ENCODE measurements at regions not wholly inside any gene's neighbourhood (a gene's known extent, or its start where the extent isn't known, plus 50 kb on each side); places are given as distances from the start of the nearest gene placed in this dataset.
A peak's percentile ranks its signal among the peaks of the same experiment; 100 is the strongest.
"Not testable (repeated sequence)": the region's sequence is repeated elsewhere in the genome, so short reads cannot be mapped to it uniquely, and the experiment has no call there.

DNA sequence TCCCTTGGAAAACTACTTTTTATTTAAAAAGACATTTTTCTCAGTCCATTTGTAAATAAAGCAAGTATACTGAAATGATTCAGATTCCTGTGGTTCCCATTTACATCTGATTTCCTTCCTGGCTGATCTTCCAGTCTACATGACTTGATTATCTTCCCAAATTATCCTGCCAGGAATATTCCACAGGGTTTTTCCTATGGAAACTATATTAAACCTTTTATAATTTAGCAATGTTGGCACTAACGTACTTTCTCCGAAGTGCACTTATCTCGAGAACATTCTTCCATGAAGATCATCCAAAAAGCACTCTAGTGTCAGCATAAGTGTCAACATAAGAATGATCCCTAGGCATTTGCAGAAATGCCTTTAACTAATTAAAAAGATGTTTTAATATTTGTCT is 347.7 kb upstream of the KIF2B start:
- DNase-seq = no peak

- no peak for DNase-seq
Measured at GRCh38 chr17:53472586-53472985, 350.1 kb upstream of the KIF2B start.

DNA sequence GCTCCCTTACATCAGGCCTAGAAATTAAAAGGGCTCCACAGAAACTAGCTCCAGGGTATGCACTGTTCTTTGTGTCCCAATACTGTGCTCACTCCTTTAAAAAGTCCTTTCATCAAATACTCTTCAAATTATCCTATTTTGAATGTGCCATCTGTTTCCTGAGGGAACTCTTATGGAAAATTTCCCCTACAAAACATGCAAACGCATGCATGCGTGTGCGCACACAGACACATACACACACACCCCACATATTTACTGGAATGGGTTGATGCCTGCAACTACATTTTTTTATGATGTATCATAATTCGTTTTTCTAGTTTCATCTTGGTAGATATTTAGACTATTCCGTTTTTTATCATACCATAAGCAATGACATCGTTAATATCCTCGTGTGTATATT is 351.2 kb upstream of the KIF2B start:
- no peak for DNase-seq

GRCh38 chr17:53470626-53471025 is 352.1 kb upstream of the KIF2B start:
- DNase-seq = no peak

- no peak for DNase-seq
Measured at GRCh38 chr17:53466733-53467132, 356.0 kb upstream of the KIF2B start.

GRCh38 chr17:53464396-53464795 is 358.3 kb upstream of the KIF2B start:
- DNase-seq = not testable (repeated sequence)

- DNase-seq = no peak
Measured at GRCh38 chr17:53463363-53463762, 359.4 kb upstream of the KIF2B start.

DNA sequence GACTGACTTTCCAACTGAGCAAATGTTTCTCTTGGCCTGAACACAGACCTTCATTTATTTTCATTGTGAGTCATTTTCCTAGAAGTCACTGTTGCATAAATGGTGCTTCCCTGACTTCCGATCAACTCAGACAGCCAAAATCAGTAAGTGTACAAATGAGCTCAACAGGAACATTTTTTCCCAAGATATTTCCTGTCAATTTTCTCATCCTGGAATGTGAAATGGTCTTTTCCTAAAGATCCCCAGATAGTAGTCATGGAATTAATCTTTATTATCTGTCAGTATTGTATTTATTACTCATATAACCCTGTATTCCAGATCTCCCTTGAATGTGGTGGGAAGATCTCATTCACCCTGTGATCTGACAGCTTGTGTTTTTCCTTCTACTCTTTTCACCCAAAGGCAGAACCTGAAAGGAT is 360.3 kb upstream of the KIF2B start:
- no peak for DNase-seq

DNA sequence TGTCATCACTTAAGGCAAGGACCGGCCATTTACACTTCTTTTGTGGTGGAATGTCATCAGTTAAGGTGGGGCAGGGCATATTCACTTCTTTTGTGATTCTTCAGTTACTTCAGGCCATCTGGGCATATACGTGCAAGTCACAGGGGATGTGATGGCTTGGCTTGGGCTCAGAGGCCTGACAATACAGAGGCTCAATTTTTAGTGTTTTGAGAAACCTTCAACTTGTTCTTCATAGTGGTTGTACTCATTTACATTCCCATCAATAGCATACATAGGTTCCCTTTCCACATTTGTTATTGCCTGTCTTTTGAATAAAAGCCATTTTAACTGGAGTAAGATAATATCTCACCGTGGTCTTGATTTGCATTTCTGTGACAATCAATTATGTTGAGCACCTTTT is 366.8 kb upstream of the KIF2B start:
- not testable (repeated sequence) for DNase-seq

GRCh38 chr17:53454337-53454736 is 368.4 kb upstream of the KIF2B start:
- DNase-seq = no peak

- no peak for DNase-seq
Measured at GRCh38 chr17:53449324-53449723, 373.4 kb upstream of the KIF2B start.

DNA sequence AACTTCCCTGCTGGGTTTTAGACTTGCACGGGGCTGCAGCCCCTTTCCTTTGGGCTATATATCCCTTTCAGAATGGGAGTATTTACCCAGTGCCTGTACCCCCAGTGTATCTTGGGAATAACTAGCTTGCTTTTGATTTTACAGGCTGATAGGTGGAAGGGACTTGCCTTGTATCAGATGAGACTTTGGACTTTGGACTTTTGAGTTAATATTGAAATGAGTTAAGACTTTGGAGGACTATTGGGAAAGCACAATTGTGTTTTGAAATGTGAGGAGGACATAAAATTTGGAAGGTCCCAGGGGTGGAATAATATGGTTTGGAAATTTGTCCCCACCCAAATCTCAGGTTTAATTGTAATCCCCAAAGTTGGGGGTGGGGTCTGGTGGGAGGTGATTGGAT is 393.8 kb upstream of the KIF2B start:
- no peak for DNase-seq

GRCh38 chr17:53426505-53426904 is 396.2 kb upstream of the KIF2B start:
- DNase-seq = no peak

- no peak for DNase-seq
Measured at GRCh38 chr17:53420035-53420641, 402.6 kb upstream of the KIF2B start.

- DNase-seq = no peak
Measured at GRCh38 chr17:53409588-53409987, 413.1 kb upstream of the KIF2B start.

- no peak for DNase-seq
Measured at GRCh38 chr17:53406907-53407306, 415.8 kb upstream of the KIF2B start.

DNA sequence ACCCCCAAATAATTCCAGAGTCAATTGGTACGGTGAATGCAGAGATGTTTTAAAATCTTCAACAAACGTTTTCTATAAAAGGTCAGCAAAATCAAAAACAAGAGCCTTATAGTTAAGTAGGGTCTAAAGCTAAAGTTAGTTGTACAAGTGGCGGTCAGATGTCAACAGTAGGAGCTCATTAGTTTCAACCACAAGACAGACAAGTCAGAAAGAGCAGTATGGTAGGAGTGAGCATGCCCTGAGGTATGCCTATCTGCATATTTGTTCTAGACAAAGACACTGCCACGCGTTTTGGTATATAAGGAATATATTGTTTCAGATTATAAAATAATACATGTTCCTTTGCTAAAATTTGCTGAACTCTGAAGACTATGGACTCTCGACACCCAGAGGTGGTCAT is 431.5 kb upstream of the KIF2B start:
- DNase-seq = no peak

DNA sequence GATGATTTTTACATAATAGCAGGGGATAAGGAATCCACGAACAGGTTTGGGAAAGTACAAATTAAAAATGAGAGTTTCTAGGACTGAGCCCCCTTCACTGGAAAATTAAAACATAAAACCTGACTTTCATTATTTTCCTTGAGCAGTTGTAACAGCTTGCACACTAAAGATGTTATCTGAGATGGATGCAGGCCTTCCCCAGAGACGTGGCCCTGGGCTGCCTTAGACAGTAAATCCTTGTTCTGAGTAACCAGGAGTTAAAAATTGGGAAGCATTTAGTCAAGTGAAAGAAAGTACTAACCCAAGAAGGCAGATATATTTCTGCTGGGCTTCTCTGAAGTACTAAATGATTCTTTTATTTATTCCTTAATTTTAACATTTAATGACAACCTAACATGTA is 432.2 kb upstream of the KIF2B start:
- DNase-seq = no peak

DNA sequence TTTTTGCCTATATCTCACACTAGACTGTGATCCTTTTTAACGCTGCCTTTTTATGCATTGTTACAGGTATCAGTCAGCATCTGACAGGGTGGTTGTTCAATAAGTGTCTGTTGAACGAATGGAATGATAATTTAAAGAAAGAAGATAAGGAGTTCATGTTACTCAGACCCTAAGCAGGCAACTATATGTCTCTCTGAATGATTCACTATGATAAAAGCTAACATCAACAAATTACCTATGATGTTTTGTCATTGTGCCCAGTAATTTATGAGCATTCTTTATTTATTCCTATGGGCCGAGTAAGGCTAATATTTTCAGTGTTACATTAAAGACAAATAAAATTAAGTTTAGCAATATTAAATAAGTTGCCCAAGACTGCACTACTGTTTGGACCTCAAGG is 435.0 kb upstream of the KIF2B start:
- no peak for DNase-seq

DNA sequence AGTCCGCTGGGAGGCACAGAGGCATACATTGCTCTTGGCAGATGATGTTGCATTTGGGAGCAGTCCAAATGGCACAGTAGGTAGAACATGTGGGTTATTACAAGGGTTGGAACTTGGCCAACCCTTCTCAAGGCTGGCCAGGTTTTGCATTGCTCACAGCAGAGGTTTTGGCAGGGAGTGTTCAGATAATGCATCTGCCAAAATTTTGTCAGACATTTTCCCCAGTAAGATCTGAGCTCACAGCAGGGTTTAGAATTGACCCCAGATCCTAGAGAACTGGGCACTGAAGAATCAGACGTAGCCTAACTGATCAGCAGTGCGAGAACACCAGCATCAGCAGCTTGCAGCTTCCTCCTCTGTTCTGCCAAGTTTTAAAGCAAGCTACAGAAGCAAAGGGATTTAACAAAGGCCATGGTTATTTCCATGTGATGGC is 468.8 kb upstream of the KIF2B start:
- peak; percentile 46 for DNase-seq

DNA sequence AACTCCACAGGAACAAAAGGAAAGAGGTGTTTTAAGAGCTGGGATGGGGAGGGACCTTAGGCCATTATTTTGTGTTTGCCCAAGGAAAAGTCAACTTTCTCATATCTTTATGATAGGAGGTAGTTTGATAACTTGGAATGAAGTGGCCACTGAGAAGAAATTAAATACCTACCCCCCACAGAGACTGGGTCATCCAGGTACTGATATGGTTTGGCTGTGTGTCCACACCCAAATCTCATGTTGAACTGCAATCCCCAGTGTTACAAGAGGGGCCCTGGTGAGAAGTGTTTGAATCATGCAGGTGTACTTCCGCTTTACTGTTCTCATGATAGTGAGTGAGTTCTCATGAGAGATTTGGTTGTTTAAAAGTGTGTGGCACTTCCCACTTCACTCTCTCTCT is 477.9 kb upstream of the KIF2B start:
- DNase-seq = no peak

DNA sequence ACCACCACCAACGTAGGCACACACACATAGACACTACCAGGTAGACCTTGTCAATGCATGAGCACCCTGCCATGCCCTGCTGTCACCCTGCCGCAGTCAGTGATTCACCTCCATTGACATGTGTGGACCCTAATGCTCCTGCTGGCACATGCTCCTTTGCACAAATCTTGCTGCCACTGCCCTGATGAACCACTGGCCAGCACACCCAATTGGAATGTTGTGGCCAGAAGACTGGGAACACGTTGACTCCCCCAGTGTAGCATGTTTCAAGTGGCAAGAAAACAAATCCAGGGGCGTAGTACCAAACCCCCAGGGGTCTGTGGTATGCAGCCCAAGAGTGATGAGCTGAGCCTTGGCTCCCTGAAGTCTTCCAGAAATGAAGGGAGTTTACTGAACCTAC is 486.4 kb upstream of the KIF2B start:
- no peak for DNase-seq

GRCh38 chr17:53335443-53335842 is 487.3 kb upstream of the KIF2B start:
- no peak for DNase-seq

- DNase-seq = no peak
Measured at GRCh38 chr17:53330756-53331155, 492.0 kb upstream of the KIF2B start.

- DNase-seq = no peak
Measured at GRCh38 chr17:53321651-53322050, 501.1 kb upstream of the KIF2B start.

- DNase-seq = no peak
Measured at GRCh38 chr17:53319947-53320346, 502.8 kb upstream of the KIF2B start.
